ENCODE measurements at regions not wholly inside any gene's neighbourhood (a gene's known extent, or its start where the extent isn't known, plus 50 kb on each side); places are given as distances from the start of the nearest gene placed in this dataset.
"Not testable (repeated sequence)": the region's sequence is repeated elsewhere in the genome, so short reads cannot be mapped to it uniquely, and the experiment has no call there.

DNA sequence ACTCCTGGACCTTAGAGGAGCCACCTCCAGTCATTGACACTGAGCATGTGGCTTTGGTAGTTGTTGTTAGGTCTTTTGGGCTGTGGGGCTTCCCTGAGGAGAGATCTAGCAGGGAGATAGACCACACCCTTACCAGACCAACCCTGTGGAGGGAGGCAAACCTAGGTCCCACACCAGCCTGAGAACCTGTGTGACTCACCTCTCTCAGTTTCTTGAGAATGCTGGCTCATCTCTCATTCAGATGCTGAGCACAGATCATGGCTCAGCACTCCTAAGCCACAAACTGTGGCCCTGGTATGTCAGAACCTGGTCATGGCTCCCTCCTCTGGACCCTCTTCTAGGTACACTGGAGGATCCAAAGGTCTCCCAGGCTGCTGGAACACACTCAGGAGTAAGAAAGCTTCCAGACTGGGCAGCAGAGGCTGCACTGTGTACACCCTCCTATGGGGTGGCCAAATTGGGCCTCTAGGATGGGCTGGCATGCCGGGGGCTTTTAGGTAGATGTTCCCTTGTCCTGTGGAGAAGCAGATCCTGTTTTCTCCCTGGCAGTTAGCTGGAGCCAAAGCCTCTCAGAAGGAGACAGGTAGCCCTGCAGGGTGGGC is 1294.5 kb downstream of the KHDRBS2 start:
- no peak for FAIRE-seq
- H3K9me3 ChIP-seq, result no peaks in the 10 kb centered on the region
- no peak for ATAC-seq
- no peak for TF ChIP-seq SMC3 (IDR thresholded peaks at IDR 0.05)
- no peak for TF ChIP-seq MYC (IDR thresholded peaks at IDR 0.05; ENCODE audit: borderline replicate concordance, low read length)
- TF ChIP-seq CEBPB (IDR thresholded peaks at IDR 0.05), result no peak
- TF ChIP-seq RCOR1 (IDR thresholded peaks at IDR 0.05; ENCODE audit: low read depth, low read length), result no peak
- TF ChIP-seq, protein P1, sequence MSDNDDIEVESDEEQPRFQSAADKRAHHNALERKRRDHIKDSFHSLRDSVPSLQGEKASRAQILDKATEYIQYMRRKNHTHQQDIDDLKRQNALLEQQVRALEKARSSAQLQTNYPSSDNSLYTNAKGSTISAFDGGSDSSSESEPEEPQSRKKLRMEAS (IDR thresholded peaks at IDR 0.05), result no peak
- TF ChIP-seq, protein P2, sequence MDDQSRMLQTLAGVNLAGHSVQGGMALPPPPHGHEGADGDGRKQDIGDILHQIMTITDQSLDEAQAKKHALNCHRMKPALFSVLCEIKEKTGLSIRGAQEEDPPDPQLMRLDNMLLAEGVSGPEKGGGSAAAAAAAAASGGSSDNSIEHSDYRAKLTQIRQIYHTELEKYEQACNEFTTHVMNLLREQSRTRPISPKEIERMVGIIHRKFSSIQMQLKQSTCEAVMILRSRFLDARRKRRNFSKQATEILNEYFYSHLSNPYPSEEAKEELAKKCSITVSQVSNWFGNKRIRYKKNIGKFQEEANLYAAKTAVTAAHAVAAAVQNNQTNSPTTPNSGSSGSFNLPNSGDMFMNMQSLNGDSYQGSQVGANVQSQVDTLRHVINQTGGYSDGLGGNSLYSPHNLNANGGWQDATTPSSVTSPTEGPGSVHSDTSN (IDR thresholded peaks at IDR 0.05), result no peak
- no peak for TF ChIP-seq FOXS1 (CRISPR knock-in tag; IDR thresholded peaks at IDR 0.05)
- TF ChIP-seq HOXB5 (CRISPR knock-in tag; IDR thresholded peaks at IDR 0.05), result no peak
- no peak for TF ChIP-seq BHLHE40 (IDR thresholded peaks at IDR 0.05; ENCODE audit: low read depth, low read length)
- no peak overlapping the region for H3K27ac ChIP-seq
- ChIA-PET POLR2A (no interaction called here), CTCF (no interaction called here)
- H3K4me2 ChIP-seq, result no peak overlapping the region
- H3K4me1 ChIP-seq, result no peaks in the 10 kb centered on the region
- 0% methylated on average over 1 of the region's 1 CpG for WGBS (ENCODE audit: missing lambda C conversion rate)
- DNase-seq (ENCODE audit: low read depth in 1 of 2, low spot score in 1 of 2), result no peak
- H3K4me3 ChIP-seq, result no peak overlapping the region

DNA sequence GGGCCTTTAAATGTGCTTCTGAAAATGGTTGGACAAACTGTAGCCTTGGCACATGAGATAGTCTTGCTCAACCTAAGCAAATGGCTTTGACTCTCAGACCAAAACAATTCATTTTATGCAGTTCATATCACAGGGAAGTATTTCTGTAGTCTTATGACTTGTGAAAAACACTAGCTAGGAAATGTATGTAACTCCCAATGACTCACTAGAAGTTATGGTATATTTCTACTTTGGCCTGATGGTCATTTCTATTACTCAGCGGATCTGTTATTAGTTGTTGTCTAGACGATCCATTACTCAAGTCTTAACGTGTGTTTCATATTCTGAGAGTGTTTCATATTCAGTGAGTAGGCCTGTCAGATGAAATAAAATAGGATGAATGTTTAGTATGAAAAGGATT is 1333.5 kb downstream of the KHDRBS2 start:
- no peak for FAIRE-seq
- no peak overlapping the region for H3K4me3 ChIP-seq
- ChIA-PET POLR2A (no interaction called here), CTCF (no interaction called here)
- no peak overlapping the region for H3K27ac ChIP-seq
- H3K4me2 ChIP-seq, result no peak overlapping the region
- H3K9me3 ChIP-seq, result no peaks in the 10 kb centered on the region
- WGBS (ENCODE audit: missing lambda C conversion rate), result 24% methylated on average over 3 of the region's 3 CpGs
- ATAC-seq, result no peak
- H3K4me1 ChIP-seq, result no peaks in the 10 kb centered on the region
- TF ChIP-seq HOXB13 (CRISPR knock-in tag; IDR thresholded peaks at IDR 0.05; ENCODE audit: low read depth) (no peak), EHMT2 (IDR thresholded peaks at IDR 0.05; ENCODE audit: low read depth) (no peak), FOXS1 (CRISPR knock-in tag; IDR thresholded peaks at IDR 0.05) (no peak), POLR2A (IDR thresholded peaks at IDR 0.05; ENCODE audit: low read length) (no peak), HDAC2 (IDR thresholded peaks at IDR 0.05) (no peak), HOXB5 (CRISPR knock-in tag; IDR thresholded peaks at IDR 0.05) (no peak), CBX2 (IDR thresholded peaks at IDR 0.05; ENCODE audit: borderline replicate concordance, low read depth) (no peak)
- TF ChIP-seq, protein P3, sequence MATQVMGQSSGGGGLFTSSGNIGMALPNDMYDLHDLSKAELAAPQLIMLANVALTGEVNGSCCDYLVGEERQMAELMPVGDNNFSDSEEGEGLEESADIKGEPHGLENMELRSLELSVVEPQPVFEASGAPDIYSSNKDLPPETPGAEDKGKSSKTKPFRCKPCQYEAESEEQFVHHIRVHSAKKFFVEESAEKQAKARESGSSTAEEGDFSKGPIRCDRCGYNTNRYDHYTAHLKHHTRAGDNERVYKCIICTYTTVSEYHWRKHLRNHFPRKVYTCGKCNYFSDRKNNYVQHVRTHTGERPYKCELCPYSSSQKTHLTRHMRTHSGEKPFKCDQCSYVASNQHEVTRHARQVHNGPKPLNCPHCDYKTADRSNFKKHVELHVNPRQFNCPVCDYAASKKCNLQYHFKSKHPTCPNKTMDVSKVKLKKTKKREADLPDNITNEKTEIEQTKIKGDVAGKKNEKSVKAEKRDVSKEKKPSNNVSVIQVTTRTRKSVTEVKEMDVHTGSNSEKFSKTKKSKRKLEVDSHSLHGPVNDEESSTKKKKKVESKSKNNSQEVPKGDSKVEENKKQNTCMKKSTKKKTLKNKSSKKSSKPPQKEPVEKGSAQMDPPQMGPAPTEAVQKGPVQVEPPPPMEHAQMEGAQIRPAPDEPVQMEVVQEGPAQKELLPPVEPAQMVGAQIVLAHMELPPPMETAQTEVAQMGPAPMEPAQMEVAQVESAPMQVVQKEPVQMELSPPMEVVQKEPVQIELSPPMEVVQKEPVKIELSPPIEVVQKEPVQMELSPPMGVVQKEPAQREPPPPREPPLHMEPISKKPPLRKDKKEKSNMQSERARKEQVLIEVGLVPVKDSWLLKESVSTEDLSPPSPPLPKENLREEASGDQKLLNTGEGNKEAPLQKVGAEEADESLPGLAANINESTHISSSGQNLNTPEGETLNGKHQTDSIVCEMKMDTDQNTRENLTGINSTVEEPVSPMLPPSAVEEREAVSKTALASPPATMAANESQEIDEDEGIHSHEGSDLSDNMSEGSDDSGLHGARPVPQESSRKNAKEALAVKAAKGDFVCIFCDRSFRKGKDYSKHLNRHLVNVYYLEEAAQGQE (IDR thresholded peaks at IDR 0.05), result no peak
- TF ChIP-seq, protein P1 (IDR thresholded peaks at IDR 0.05), result no peak
- TF ChIP-seq, protein P4, sequence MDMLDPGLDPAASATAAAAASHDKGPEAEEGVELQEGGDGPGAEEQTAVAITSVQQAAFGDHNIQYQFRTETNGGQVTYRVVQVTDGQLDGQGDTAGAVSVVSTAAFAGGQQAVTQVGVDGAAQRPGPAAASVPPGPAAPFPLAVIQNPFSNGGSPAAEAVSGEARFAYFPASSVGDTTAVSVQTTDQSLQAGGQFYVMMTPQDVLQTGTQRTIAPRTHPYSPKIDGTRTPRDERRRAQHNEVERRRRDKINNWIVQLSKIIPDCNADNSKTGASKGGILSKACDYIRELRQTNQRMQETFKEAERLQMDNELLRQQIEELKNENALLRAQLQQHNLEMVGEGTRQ (IDR thresholded peaks at IDR 0.05), result no peak
- TF ChIP-seq, protein P5, sequence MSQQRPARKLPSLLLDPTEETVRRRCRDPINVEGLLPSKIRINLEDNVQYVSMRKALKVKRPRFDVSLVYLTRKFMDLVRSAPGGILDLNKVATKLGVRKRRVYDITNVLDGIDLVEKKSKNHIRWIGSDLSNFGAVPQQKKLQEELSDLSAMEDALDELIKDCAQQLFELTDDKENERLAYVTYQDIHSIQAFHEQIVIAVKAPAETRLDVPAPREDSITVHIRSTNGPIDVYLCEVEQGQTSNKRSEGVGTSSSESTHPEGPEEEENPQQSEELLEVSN (IDR thresholded peaks at IDR 0.05; ENCODE audit: borderline replicate concordance, low read depth), result no peak
- no peak for DNase-seq (ENCODE audit: low read depth in 1 of 2, low spot score in 1 of 2)

DNA sequence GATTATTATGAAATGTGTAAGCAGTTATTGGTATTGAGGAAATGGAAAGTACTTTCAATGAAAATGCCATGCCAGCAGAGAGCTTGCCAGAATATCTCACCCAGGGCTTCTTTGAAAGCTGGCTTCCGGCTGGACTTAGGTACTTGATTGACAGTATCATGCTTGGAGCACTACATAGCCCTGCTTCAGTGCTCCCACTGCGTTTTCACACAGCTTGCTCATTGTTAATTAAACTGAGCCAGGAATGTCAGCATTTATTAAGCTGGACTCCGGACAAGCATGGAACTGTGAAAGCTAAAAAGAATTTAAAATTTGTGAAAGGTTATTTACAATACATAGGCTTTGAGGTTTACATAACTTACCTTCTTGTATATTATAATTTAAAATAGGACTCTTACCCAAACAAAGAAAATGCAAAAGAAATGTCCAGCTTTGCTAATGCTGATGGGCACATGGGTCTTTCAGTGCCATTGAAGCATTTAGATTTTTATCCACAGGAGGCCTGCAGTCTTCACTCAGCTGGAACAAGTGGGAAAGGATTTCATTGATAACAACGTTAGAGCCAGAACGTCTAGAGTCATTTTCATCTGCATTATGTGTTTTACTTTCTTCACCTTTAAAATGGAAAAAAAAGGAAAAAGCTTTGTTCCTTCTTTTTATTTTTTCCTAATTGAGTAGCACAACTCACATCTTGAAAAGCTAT is 1335.7 kb downstream of the KHDRBS2 start:
- H3K4me3 ChIP-seq; DNase-seq (ENCODE audit: low read depth in 1 of 2, low spot score in 1 of 2); CTCF ChIA-PET; H3K27ac ChIP-seq; ATAC-seq; POLR2A ChIA-PET; FAIRE-seq; H3K4me1 ChIP-seq; H3K9me3 ChIP-seq; H3K4me2 ChIP-seq: not testable (repeated sequence)
- WGBS (ENCODE audit: missing lambda C conversion rate), result 7% methylated on average over 5 of the region's 5 CpGs

DNA sequence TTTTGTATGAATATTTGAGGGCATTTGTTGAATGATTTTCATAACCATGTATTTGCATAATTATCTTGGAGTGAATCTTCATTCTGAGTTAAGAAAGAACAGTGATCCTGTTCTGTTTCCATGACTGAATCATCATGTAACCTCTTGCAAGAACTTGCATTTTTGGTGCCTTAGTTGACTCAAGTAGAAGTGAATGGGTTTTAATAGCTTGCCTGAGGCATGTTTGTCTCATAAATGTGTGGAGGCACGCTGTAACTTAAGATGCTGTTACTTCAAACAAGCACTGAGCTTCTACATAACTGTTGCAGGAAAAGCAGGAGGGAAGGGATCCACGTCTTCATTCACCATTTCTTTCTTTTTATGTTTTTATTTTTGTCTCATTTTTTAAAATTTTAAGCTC is 1338.6 kb downstream of the KHDRBS2 start:
- FAIRE-seq; H3K4me2 ChIP-seq; DNase-seq (ENCODE audit: low read depth in 1 of 2, low spot score in 1 of 2); H3K9me3 ChIP-seq; POLR2A ChIA-PET; CTCF ChIA-PET; ATAC-seq; H3K4me3 ChIP-seq; H3K27ac ChIP-seq; H3K4me1 ChIP-seq: not testable (repeated sequence)
- 0% methylated on average over 2 of the region's 2 CpGs for WGBS (ENCODE audit: missing lambda C conversion rate)

DNA sequence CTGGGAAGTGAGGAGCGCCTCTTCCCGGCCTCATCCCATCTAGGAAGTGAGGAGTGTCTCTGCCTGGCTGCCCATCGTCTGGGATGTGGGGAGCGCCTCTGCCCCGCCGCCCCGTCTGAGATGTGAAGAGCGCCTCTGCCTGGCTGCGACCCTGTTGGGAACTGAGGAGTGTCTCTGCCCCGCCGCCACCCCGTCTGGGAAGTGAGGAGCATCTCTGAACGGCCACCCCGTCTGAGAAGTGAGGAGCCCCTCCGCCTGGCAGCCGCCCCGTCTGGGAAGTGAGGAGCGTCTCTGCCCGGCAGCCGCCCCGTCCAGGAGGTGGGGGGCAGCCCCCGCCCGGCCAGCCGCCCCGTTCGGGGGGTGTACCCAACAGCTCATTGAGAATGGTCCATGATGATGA is 1341.2 kb downstream of the KHDRBS2 start:
- H3K27ac ChIP-seq; H3K9me3 ChIP-seq; DNase-seq (ENCODE audit: low read depth in 1 of 2, low spot score in 1 of 2); ATAC-seq; H3K4me1 ChIP-seq; POLR2A ChIA-PET; FAIRE-seq; H3K4me3 ChIP-seq; CTCF ChIA-PET; H3K4me2 ChIP-seq: not testable (repeated sequence)
- WGBS (ENCODE audit: missing lambda C conversion rate), result 53% methylated on average over 9 of the region's 26 CpGs
